ENCODE measurements at regions not wholly inside any gene's neighbourhood (a gene's known extent, or its start where the extent isn't known, plus 50 kb on each side); places are given as distances from the start of the nearest gene placed in this dataset.

DNA sequence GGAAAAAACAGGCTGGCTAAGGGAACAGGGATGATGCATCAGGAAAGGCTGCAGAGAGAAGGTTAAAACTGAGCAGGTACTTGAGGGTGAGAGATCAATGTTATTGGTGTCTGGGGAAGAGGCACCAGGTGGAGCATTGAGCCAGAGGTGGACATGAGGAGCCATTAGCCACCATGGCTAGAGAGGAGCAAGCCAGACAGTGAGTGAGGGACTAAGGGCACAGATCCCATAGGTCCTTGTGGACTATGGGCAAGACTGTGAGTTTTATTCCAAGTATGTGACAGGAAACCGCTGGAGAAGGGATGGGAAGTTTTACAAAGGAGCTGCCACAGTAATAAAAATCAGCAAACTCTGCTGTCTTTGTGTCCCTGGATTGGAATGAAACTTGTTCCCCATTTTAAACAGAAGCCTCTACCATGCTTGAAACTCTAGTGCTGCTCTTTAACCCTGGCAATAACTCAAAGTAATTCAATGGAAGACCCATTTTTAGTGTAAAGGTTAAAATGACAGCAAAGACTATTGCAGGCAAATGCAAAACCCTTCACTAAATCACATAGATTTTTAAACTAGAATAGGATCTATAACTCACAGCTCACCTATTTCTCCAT, 349.8 kb downstream of the ENC1 start:
- TF ChIP-seq POLR2AphosphoS5 (IDR thresholded peaks at IDR 0.05) (no peak), POLR2A (IDR thresholded peaks at IDR 0.05) (no peak), EP300 (IDR thresholded peaks at IDR 0.05) (no peak)
- TF ChIP-seq, protein P1, sequence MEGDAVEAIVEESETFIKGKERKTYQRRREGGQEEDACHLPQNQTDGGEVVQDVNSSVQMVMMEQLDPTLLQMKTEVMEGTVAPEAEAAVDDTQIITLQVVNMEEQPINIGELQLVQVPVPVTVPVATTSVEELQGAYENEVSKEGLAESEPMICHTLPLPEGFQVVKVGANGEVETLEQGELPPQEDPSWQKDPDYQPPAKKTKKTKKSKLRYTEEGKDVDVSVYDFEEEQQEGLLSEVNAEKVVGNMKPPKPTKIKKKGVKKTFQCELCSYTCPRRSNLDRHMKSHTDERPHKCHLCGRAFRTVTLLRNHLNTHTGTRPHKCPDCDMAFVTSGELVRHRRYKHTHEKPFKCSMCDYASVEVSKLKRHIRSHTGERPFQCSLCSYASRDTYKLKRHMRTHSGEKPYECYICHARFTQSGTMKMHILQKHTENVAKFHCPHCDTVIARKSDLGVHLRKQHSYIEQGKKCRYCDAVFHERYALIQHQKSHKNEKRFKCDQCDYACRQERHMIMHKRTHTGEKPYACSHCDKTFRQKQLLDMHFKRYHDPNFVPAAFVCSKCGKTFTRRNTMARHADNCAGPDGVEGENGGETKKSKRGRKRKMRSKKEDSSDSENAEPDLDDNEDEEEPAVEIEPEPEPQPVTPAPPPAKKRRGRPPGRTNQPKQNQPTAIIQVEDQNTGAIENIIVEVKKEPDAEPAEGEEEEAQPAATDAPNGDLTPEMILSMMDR (IDR thresholded peaks at IDR 0.05), result no peak
